HEK293 (cell line): ENCODE measurements at regions not wholly inside any gene's neighbourhood (a gene's known extent, or its start where the extent isn't known, plus 50 kb on each side); places are given as distances from the start of the nearest gene placed in this dataset.

ENCODE experiments used
- CTCF ChIA-PET: fragments of 350-600 bp; formaldehyde crosslinking; extraction: SDS; loops from one replicate; lab custom pipeline; 2021; ENCODE audit warnings: antibody characterized with exemption; lab: Yijun Ruan, JAX
- POLR2A ChIA-PET: fragments of 300-600 bp; formaldehyde crosslinking; extraction: SDS; loops from one replicate; lab custom pipeline; 2020; ENCODE audit warnings: antibody characterized with exemption, inconsistent platforms; lab: Yijun Ruan, JAX
- H3K27ac ChIP-seq: fragments of 200-500 bp; sonication (Bioruptor generic); 2 replicates; pipeline ENCODE4 v1.5.1; 2014; ENCODE audit warnings: low read depth, low read length, control low read depth, inconsistent platforms; ENCODE audit errors: extremely low read depth
- H3K36me3 ChIP-seq, 2 experiments: fragments of 200-500 bp in 1 of 2; sonication (Bioruptor generic) in 1 of 2; 1 replicate in 1 of 2; 2 replicates in 1 of 2; pipeline ENCODE4 v1.5.1; 2014 to 2017; ENCODE audit warnings: inconsistent platforms in 2 of 2, low read length in 2 of 2; ENCODE audit not compliant: control insufficient read depth in 2 of 2, insufficient read depth in 1 of 2
- H3K4me1 ChIP-seq: fragments of 200-500 bp; sonication (Bioruptor generic); 2 replicates; pipeline ENCODE4 v1.5.1; 2014; ENCODE audit warnings: mild to moderate bottlenecking, low read length, inconsistent platforms; ENCODE audit not compliant: control insufficient read depth, insufficient read depth
- H3K4me3 ChIP-seq: 2 replicates; pipeline ENCODE4 v1.5.1; 2011; ENCODE audit warnings: low read depth, mild to moderate bottlenecking, control low read depth, low read length, moderate library complexity
- H3K9me3 ChIP-seq: fragments of 200-500 bp; sonication (Bioruptor generic); 2 replicates; pipeline ENCODE4 v1.5.1; 2014; ENCODE audit warnings: low read depth, low read length, inconsistent platforms; ENCODE audit not compliant: control insufficient read depth, insufficient read depth
- ATF2 ChIP-seq: fragments of 450-650 bp; formaldehyde crosslinking; IDR thresholded peaks from 2 replicates; pipeline ENCODE4 v1.5.1; 2016; ENCODE audit warnings: missing biosample characterization, missing genetic modification characterization, low read depth
- GLIS1 ChIP-seq: fragments of 450-650 bp; formaldehyde crosslinking; IDR thresholded peaks from 2 replicates; pipeline ENCODE4 v1.5.1; 2016; ENCODE audit warnings: missing biosample characterization, missing genetic modification characterization
- GLIS2 ChIP-seq: fragments of 450-650 bp; formaldehyde crosslinking; IDR thresholded peaks from 2 replicates; pipeline ENCODE4 v1.5.1; 2016; ENCODE audit warnings: missing biosample characterization, missing genetic modification characterization
- HOXA7 ChIP-seq: sonication (generic); formaldehyde crosslinking; IDR thresholded peaks from 2 replicates; pipeline ENCODE4 v1.8.1; 2022; ENCODE audit warnings: missing genetic modification reagents, borderline replicate concordance
- PATZ1 ChIP-seq: fragments of 450-650 bp; formaldehyde crosslinking; IDR thresholded peaks from 2 replicates; pipeline ENCODE4 v1.5.1; 2016; ENCODE audit warnings: missing biosample characterization, missing genetic modification characterization
- SALL2 ChIP-seq: fragments of 450-650 bp; formaldehyde crosslinking; IDR thresholded peaks from 2 replicates; pipeline ENCODE4 v1.5.0; 2017; ENCODE audit warnings: missing biosample characterization, mild to moderate bottlenecking, missing genetic modification characterization, borderline replicate concordance
- SCRT2 ChIP-seq: fragments of 450-650 bp; formaldehyde crosslinking; IDR thresholded peaks from 2 replicates; pipeline ENCODE4 v1.5.1; 2016; ENCODE audit warnings: missing biosample characterization, missing genetic modification characterization
- ZBTB1 ChIP-seq: fragments of 450-650 bp; formaldehyde crosslinking; IDR thresholded peaks from 2 replicates; pipeline ENCODE4 v1.5.1; 2016; ENCODE audit warnings: missing biosample characterization, missing genetic modification characterization
- ZBTB20 ChIP-seq: fragments of 450-650 bp; formaldehyde crosslinking; IDR thresholded peaks from 2 replicates; pipeline ENCODE4 v1.5.1; 2016; ENCODE audit warnings: missing biosample characterization, missing genetic modification characterization
- ZBTB48 ChIP-seq: fragments of 450-650 bp; formaldehyde crosslinking; IDR thresholded peaks from 2 replicates; pipeline ENCODE4 v1.5.1; 2016; ENCODE audit warnings: missing biosample characterization, missing genetic modification characterization
- ZEB2 ChIP-seq: fragments of 450-650 bp; formaldehyde crosslinking; IDR thresholded peaks from 2 replicates; pipeline ENCODE4 v1.5.1; 2016; ENCODE audit warnings: missing biosample characterization, missing genetic modification characterization
- ZNF114 ChIP-seq: fragments of 450-650 bp; formaldehyde crosslinking; IDR thresholded peaks from 2 replicates; pipeline ENCODE4 v1.5.0; 2017; ENCODE audit warnings: missing biosample characterization, missing genetic modification characterization
- ZNF19 ChIP-seq: fragments of 450-650 bp; formaldehyde crosslinking; IDR thresholded peaks from 2 replicates; pipeline ENCODE4; 2016; ENCODE audit warnings: missing biosample characterization, missing genetic modification characterization, low read depth
- ZNF211 ChIP-seq: fragments of 450-650 bp; formaldehyde crosslinking; IDR thresholded peaks from 2 replicates; pipeline ENCODE4 v1.5.1; 2016; ENCODE audit warnings: low read depth, missing biosample characterization, missing genetic modification characterization
- ZNF221 ChIP-seq: fragments of 450-650 bp; formaldehyde crosslinking; IDR thresholded peaks from 2 replicates; pipeline ENCODE4 v1.5.1; 2017; ENCODE audit warnings: missing biosample characterization, missing genetic modification characterization, borderline replicate concordance
- ZNF23 ChIP-seq: fragments of 450-650 bp; formaldehyde crosslinking; IDR thresholded peaks from 2 replicates; pipeline ENCODE4 v1.5.1; 2016; ENCODE audit warnings: missing biosample characterization, missing genetic modification characterization, borderline replicate concordance
- ZNF24 ChIP-seq: fragments of 450-650 bp; formaldehyde crosslinking; IDR thresholded peaks from 2 replicates; pipeline ENCODE4 v1.5.1; 2016; ENCODE audit warnings: missing biosample characterization, missing genetic modification characterization
- ZNF350 ChIP-seq: fragments of 450-650 bp; formaldehyde crosslinking; IDR thresholded peaks from 2 replicates; pipeline ENCODE4 v1.5.0; 2017; ENCODE audit warnings: missing biosample characterization, mild to moderate bottlenecking, missing genetic modification characterization
- ZNF416 ChIP-seq: fragments of 450-650 bp; formaldehyde crosslinking; IDR thresholded peaks from 2 replicates; pipeline ENCODE4 v1.5.1; 2016; ENCODE audit warnings: missing biosample characterization, missing genetic modification characterization
- ZNF423 ChIP-seq: fragments of 450-650 bp; formaldehyde crosslinking; IDR thresholded peaks from 2 replicates; pipeline ENCODE4 v1.5.1; 2016; ENCODE audit warnings: missing biosample characterization, missing genetic modification characterization
- ZNF426 ChIP-seq: fragments of 450-650 bp; formaldehyde crosslinking; IDR thresholded peaks from 2 replicates; pipeline ENCODE4 v1.5.1; 2017; ENCODE audit warnings: missing biosample characterization, missing genetic modification characterization, mild to moderate bottlenecking, inconsistent platforms, moderate library complexity
- ZNF449 ChIP-seq: fragments of 450-650 bp; formaldehyde crosslinking; IDR thresholded peaks from 2 replicates; pipeline ENCODE4 v1.5.1; 2017; ENCODE audit warnings: missing biosample characterization, mild to moderate bottlenecking, missing genetic modification characterization, moderate library complexity
- ZNF514 ChIP-seq: fragments of 450-650 bp; formaldehyde crosslinking; IDR thresholded peaks from 2 replicates; pipeline ENCODE4 v1.5.1; 2016; ENCODE audit warnings: missing biosample characterization, missing genetic modification characterization
- ZNF544 ChIP-seq: fragments of 450-650 bp; formaldehyde crosslinking; IDR thresholded peaks from 2 replicates; pipeline ENCODE4 v1.5.0; 2017; ENCODE audit warnings: missing biosample characterization, missing genetic modification characterization
- ZNF549 ChIP-seq: fragments of 450-650 bp; IDR thresholded peaks from 2 replicates; pipeline ENCODE4 v1.5.1; 2018; ENCODE audit warnings: missing biosample characterization, missing genetic modification characterization, mild to moderate bottlenecking, inconsistent platforms, moderate library complexity
- ZNF555 ChIP-seq: fragments of 450-650 bp; formaldehyde crosslinking; conservative IDR thresholded peaks from 2 replicates; pipeline ENCODE4 v1.5.1; 2017; ENCODE audit warnings: missing biosample characterization, mild to moderate bottlenecking, missing genetic modification characterization, inconsistent platforms
- ZNF654 ChIP-seq: fragments of 450-650 bp; formaldehyde crosslinking; IDR thresholded peaks from 2 replicates; pipeline ENCODE4 v1.5.1; 2016; ENCODE audit warnings: low read depth, missing biosample characterization, missing genetic modification characterization
- ZNF785 ChIP-seq: fragments of 450-650 bp; formaldehyde crosslinking; IDR thresholded peaks from 2 replicates; pipeline ENCODE4 v1.5.1; 2016; ENCODE audit warnings: missing biosample characterization, missing genetic modification characterization

GRCh38 chr12:118526255-118527095 is 150.1 kb downstream of the SUDS3 start (continued):
- TF ChIP-seq ZBTB20 (tag by site-specific recombination): no peak
- no peak for TF ChIP-seq GLIS1
- no peak for TF ChIP-seq ZNF24 (tag by site-specific recombination)
- no peak for TF ChIP-seq ZNF211 (tag by site-specific recombination)
- no peak for TF ChIP-seq ZBTB48 (tag by site-specific recombination)

GRCh38 chr12:118527310-118527709 is 151.0 kb downstream of the SUDS3 start:
- Histone ChIP-seq H3K36me3 (no peaks in the 10 kb centered on the region), H3K27ac (no peak overlapping the region)
- POLR2A ChIA-PET: no interaction called here
- TF ChIP-seq ZNF114 (tag by site-specific recombination): no peak
- no peak for TF ChIP-seq ZNF221 (tag by site-specific recombination)
- TF ChIP-seq ZNF555 (tag by site-specific recombination): no peak
- no peak for TF ChIP-seq ATF2 (tag by site-specific recombination)
- TF ChIP-seq ZNF544 (tag by site-specific recombination): no peak
- no peak for TF ChIP-seq ZNF449 (tag by site-specific recombination)
- no peak for TF ChIP-seq ZNF350
- no peak for TF ChIP-seq ZNF211 (tag by site-specific recombination)
- no peak for TF ChIP-seq SCRT2
- no peak for TF ChIP-seq PATZ1 (tag by site-specific recombination)
- no peak for TF ChIP-seq ZNF654
- TF ChIP-seq, all 188 proteins: peak for 0
- H3K4me3 ChIP-seq: no peak overlapping the region
- CTCF ChIA-PET: no interaction called here
- no peaks in the 10 kb centered on the region for H3K9me3 ChIP-seq
- H3K4me1 ChIP-seq: no peaks in the 10 kb centered on the region

GRCh38 chr12:118528625-118529024 is 152.3 kb downstream of the SUDS3 start:
- Histone ChIP-seq H3K4me1 (no peaks in the 10 kb centered on the region), H3K27ac (no peak overlapping the region), H3K36me3 (no peaks in the 10 kb centered on the region), H3K4me3 (no peak overlapping the region), H3K9me3 (no peaks in the 10 kb centered on the region)
- ChIA-PET POLR2A (no interaction called here), CTCF (no interaction called here)
- no peak for TF ChIP-seq ZNF549 (tag by site-specific recombination)
- TF ChIP-seq ZNF426 (tag by site-specific recombination): no peak
- no peak for TF ChIP-seq ZEB2
- TF ChIP-seq GLIS2 (tag by site-specific recombination): no peak
- no peak for TF ChIP-seq ZNF416 (tag by site-specific recombination)
- TF ChIP-seq ZNF19 (tag by site-specific recombination): no peak
- no peak for TF ChIP-seq ZNF423 (tag by site-specific recombination)
- TF ChIP-seq ZNF785 (tag by site-specific recombination): no peak
- no peak for TF ChIP-seq ZNF23 (tag by site-specific recombination)
- TF ChIP-seq ZBTB1 (tag by site-specific recombination): no peak
- TF ChIP-seq HOXA7: no peak
- TF ChIP-seq ZNF514 (tag by site-specific recombination): no peak
- TF ChIP-seq SALL2 (tag by site-specific recombination): no peak
